ENCODE measurements at regions not wholly inside any gene's neighbourhood (a gene's known extent, or its start where the extent isn't known, plus 50 kb on each side); places are given as distances from the start of the nearest gene placed in this dataset.

DNA sequence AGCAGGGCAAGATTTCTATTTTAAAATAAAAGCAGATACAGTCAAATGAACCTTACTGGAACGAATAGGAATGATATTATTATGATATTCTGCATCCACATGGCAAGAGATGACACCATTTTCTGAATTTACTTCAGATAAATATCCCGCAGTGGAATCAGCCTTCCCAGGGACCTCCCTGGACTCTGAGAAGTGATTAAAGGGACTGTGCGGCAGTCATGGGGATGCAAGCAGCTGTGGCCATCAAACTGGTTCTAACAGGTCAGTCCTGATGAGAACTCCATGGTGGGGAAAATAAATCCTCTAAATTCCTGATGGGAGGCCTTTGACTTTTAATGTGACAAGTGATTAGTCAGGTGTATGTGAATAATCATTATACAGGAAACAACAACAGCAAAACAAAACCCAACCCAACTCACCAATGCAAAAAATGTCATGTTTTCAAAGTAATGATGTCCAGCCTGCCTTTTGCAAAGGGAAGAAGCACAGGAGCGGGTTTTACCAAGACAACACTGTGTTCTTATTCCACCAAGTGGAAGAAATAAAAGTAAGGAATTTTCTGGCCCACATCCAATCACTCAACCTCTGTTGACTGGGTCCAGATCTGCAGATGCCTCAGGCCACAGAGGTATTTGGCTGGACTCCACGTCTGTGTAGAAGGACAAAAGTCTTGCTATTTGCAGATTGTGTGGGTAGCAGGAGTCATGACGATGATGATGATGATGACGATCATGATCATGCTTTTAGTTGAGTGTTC, 61.9 kb upstream of the CITED2 start:
- TF ChIP-seq, protein P1, sequence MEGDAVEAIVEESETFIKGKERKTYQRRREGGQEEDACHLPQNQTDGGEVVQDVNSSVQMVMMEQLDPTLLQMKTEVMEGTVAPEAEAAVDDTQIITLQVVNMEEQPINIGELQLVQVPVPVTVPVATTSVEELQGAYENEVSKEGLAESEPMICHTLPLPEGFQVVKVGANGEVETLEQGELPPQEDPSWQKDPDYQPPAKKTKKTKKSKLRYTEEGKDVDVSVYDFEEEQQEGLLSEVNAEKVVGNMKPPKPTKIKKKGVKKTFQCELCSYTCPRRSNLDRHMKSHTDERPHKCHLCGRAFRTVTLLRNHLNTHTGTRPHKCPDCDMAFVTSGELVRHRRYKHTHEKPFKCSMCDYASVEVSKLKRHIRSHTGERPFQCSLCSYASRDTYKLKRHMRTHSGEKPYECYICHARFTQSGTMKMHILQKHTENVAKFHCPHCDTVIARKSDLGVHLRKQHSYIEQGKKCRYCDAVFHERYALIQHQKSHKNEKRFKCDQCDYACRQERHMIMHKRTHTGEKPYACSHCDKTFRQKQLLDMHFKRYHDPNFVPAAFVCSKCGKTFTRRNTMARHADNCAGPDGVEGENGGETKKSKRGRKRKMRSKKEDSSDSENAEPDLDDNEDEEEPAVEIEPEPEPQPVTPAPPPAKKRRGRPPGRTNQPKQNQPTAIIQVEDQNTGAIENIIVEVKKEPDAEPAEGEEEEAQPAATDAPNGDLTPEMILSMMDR (IDR thresholded peaks at IDR 0.05), result no peak
- TF ChIP-seq POLR2A (IDR thresholded peaks at IDR 0.05), result no peak
